ENCODE measurements at regions not wholly inside any gene's neighbourhood (a gene's known extent, or its start where the extent isn't known, plus 50 kb on each side); places are given as distances from the start of the nearest gene placed in this dataset.

DNA sequence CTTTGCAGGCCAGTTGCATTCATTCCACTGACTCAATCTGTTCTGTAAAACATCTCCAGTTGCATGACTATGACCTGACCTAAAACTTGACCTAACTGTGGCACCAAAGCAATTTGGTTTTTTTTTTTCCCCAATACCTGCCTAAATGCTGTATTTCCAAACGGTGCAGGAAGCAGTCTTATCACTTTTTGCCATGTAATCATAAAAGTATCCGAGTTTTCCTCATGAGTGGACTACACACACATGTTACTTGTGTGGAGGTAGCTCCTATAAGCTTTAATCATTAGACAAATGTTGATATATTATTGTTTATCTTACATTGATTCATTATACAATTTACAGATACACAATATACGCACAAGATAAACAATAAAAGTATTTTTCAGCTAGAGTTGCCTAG is 373.7 kb downstream of the BTBD3 start:
- TF ChIP-seq, protein P1, sequence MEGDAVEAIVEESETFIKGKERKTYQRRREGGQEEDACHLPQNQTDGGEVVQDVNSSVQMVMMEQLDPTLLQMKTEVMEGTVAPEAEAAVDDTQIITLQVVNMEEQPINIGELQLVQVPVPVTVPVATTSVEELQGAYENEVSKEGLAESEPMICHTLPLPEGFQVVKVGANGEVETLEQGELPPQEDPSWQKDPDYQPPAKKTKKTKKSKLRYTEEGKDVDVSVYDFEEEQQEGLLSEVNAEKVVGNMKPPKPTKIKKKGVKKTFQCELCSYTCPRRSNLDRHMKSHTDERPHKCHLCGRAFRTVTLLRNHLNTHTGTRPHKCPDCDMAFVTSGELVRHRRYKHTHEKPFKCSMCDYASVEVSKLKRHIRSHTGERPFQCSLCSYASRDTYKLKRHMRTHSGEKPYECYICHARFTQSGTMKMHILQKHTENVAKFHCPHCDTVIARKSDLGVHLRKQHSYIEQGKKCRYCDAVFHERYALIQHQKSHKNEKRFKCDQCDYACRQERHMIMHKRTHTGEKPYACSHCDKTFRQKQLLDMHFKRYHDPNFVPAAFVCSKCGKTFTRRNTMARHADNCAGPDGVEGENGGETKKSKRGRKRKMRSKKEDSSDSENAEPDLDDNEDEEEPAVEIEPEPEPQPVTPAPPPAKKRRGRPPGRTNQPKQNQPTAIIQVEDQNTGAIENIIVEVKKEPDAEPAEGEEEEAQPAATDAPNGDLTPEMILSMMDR (IDR thresholded peaks at IDR 0.05) = no peak
- TF ChIP-seq POLR2A (IDR thresholded peaks at IDR 0.05) = no peak
